HuH-7.5 (cell line): ENCODE measurements at regions not wholly inside any gene's neighbourhood (a gene's known extent, or its start where the extent isn't known, plus 50 kb on each side); places are given as distances from the start of the nearest gene placed in this dataset.
A peak's percentile ranks its signal among the peaks of the same experiment; 100 is the strongest.

ENCODE experiments used
- DNase-seq: peaks from one replicate; pipeline ENCODE4 v3.0.0; 2011; ENCODE audit warnings: low spot score

DNA sequence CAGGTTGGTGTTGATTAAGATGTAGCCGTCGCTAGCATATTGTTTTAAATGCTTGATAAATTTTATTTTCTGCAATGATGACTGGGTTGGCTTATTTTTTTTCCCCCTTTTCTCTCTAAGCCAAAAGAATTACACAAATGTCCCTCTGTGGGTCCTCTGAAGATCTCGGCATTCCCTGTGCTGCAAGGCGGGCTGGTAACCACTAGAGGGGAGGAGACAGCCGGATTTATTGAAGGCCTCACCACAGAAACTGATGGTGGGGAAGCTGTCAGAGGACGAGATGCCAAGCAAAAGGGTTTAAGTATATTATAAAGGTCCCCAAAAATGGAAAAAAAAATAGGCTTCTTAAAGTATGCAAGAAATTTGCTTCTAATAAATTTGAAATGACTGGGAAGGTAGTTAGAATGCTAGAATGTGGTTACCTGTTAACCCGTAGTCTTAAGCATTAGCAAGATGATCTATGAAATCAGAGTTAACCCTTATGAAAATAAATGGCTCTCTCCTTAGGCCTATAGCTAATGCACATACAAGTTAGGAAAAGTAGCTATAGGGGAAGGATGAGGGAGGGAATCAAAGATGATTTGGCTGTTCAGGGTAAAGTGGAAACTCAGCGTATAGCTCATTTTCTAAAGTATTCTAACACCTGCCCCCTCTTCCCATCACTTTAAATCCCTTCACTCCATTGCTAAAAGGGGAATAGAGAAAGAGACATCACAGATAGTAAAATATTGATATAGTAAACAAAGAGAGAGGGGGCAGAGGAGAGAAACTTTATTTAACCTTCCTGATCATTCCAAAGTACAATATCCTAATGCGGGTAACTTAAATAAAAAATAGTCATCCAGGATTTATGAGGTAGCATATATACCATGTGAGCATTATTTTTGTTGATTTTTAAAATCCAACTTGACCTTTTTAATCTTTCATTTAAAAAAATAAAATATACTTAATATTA is 894.5 kb upstream of the POU3F3 start:
- DNase-seq, result peak; percentile 10

GRCh38 chr2:103960129-103960513 is 893.8 kb upstream of the POU3F3 start:
- no peak for DNase-seq

GRCh38 chr2:103960951-103961350 is 893.0 kb upstream of the POU3F3 start:
- DNase-seq, result no peak

- no peak for DNase-seq
Measured at GRCh38 chr2:103961862-103962261, 892.1 kb upstream of the POU3F3 start.

DNA sequence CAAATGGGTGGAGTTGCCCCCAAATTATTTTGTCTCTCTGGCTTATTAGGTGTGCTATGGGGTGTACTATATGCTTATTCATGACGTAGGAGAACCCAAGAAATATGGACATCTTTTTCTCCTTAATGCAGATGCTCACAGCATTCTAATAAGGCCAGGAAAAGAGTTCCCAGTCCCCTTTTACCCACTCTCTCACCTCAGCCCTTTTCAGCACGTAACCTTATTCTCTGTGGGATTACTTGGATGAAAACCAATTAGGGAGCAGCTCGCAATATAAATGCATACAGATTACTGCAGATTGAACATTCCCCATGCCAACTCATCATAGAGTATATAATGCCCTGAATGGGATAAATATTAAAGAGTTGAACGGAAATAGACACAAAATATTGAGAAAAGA is 891.2 kb upstream of the POU3F3 start:
- DNase-seq, result no peak

DNA sequence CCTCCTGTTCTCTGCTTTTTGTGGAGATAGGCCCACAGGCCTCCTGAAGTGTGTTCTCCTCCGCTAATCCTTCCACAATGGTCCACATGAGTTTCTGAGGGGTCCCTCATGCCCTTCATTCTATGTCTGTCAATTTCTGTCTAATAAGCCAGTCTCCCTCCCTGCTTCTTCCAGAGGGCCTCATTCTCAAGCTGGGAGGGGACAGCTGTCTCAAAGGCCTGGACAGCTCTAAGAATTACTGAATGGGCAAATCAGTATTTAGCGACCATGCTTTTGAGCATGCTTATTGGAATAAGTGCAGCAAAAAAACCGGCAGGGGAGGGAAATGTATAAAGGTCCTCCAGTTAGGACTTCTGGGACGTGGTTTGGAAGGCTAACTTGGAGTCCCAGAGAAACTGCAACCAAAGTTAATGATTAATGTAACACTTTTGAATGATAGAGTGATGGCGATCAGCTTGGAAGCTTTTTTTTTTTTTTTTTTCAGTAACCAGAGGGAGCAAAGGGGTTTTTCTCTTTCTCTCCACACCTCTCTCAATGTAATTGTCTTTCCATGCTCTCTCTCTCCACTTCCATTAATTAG is 890.7 kb upstream of the POU3F3 start:
- no peak for DNase-seq

- DNase-seq, result no peak
Measured at GRCh38 chr2:103977241-103977640, 876.7 kb upstream of the POU3F3 start.

DNA sequence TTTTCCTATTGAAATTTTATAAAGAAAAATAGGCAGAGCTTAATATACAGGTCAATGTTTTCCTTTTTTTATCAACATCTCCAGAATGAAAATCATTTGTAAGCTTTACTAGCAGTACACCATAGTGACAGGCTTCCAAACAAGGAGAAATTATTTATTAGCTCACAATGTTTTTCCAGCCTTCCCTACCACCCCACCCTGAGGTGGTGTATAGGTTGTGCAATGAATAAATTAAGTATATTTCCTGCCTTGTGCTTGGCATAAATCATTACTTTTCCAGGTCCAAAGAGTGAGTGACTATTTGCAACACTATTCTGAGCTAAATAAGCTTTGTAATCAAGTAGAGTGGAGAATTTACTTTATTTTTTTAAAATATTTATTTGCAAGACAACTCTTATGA is 876.2 kb upstream of the POU3F3 start:
- DNase-seq, result no peak

DNA sequence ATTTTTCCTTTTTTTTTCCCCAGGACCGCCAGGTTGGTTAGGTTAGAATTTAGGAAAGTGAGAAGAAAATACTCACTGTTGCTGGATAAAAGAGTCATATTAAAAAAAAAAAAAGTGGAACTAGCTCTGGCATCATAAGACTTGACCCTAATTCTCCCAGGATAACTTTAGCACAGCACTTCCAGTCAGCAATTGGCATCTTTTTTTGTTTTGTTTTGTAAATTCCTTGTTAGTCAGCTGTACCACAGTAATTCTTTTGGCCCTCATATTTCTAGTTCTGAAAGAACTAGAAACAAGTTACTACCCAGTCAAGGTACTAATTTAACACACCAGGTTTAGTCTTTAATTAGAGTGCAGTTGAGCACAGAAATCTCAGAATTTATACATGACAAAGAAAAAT is 873.5 kb upstream of the POU3F3 start:
- DNase-seq, result no peak

GRCh38 chr2:103982691-103983090 is 871.2 kb upstream of the POU3F3 start:
- no peak for DNase-seq

- DNase-seq, result no peak
Measured at GRCh38 chr2:103986001-103986400, 867.9 kb upstream of the POU3F3 start.

GRCh38 chr2:103991591-103991990 is 862.3 kb upstream of the POU3F3 start:
- DNase-seq, result no peak

DNA sequence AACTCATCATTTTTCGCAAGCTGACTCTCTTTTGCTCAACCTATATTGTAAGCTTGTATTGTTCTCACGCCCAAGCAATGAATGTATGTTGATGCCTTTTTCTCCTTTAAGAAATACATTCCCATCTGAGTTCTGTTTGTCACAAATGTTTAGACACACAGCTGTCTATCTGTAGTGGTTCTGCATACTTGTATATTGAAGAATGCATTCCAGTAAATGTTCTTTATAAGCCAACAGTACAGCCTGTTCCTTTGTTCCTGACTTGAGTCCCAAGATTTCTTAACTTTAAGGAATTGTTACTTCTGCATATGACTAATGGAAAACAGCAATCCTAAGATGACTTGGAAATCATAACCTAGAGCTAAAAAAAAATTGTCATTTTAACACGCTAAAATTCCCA is 849.1 kb upstream of the POU3F3 start:
- DNase-seq, result no peak

DNA sequence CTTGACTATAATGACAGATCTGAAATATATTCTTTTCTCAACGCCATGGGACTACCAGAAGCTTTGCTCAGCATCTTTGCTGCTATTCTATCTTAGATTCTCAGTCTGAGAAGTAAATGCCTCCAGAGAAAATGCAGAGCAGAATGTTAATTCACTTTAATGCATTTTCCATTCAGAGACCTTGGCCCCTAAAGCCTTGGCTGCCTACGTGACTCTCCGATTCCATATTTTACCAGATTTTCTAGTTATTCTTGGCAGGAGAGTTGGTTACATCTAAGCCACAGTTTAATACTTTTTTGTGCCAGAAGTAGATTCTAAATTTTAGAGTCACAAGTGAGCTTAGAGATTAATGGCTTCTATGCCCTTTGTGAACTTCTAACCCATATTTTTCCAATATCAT is 837.1 kb upstream of the POU3F3 start:
- no peak for DNase-seq

DNA sequence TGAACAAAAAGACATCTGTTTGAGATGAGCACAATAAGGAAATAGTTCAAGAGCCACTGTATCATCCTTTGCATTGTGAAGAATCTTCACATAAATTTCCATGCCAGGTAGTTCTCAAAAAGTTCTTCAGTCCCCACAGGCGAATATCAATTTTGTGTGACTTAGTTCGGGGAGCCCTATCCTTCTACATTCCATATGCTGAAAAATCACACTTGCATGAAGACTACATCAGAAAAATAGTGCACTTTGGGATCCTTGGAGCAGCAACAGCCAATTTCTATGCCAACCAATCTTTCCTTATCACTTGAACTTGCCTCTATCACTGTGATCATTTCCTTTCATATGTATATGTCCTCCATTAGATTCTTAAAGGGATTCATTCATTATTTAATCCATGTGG is 830.6 kb upstream of the POU3F3 start:
- no peak for DNase-seq

- no peak for DNase-seq
Measured at GRCh38 chr2:104023765-104024164, 830.1 kb upstream of the POU3F3 start.

DNA sequence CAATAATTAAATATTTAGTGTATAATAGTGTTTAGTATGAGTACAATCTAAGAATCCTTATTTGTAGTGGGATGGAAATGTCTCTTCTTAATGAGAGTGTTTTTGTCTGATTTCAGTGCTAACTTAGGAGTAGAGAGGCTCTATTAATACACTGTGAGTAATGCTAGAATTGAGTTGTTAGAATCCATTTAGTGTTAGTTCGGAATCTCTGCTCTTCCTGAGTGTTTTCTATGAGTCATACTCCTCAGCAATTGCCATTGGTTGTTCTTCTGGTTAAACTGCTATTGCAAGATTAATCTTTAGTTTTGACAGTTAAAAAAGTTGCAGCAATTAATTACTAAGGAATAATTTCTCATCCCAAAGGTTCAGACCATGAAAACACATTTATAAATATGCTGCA is 828.6 kb upstream of the POU3F3 start:
- no peak for DNase-seq

GRCh38 chr2:104026725-104027124 is 827.2 kb upstream of the POU3F3 start:
- DNase-seq, result no peak

GRCh38 chr2:104027321-104027720 is 826.6 kb upstream of the POU3F3 start:
- DNase-seq, result no peak

GRCh38 chr2:104028061-104028460 is 825.9 kb upstream of the POU3F3 start:
- no peak for DNase-seq

- DNase-seq, result no peak
Measured at GRCh38 chr2:104033399-104033798, 820.5 kb upstream of the POU3F3 start.

GRCh38 chr2:104040771-104041170 is 813.1 kb upstream of the POU3F3 start:
- no peak for DNase-seq

DNA sequence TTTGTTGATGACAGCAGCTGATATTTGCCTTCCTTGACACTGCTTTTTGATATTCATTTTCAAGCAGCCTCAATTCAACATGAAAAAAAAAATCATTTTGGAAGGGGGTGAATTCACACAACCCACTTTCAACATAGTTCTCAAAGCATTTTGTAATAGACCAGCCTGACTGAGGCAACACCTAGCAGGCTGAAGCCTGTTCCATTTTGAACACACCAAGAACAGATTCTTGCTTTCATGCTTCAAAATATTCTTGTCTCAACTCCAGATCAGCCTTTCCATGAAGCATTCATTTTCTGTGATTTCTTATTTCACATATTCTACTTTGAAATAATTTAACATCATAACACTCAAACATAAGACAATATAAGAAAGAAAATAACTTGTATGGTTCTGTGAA is 812.6 kb upstream of the POU3F3 start:
- no peak for DNase-seq

- DNase-seq, result no peak
Measured at GRCh38 chr2:104043864-104044263, 810.1 kb upstream of the POU3F3 start.
